GM12878 (cell line): ENCODE measurements at regions not wholly inside any gene's neighbourhood (a gene's known extent, or its start where the extent isn't known, plus 50 kb on each side); places are given as distances from the start of the nearest gene placed in this dataset.

Experiments
- ATAC-seq: fragments of 200-7000 bp; cut with Tn5 transposase; 3 replicates; pipeline ENCODE4 v1.9.1; 2020; ENCODE audit warnings: mild to moderate bottlenecking, moderate library complexity
- BruUV-seq: library from RNA; stranded (reverse); fragments of 400-500 nt; replicated peaks from 2 replicates; lab custom pipeline; 2021; lab: Mats Ljungman, UMichigan
- CTCF ChIA-PET: fragments of 300-600 bp; sonication (Branson Sonifier 250); formaldehyde crosslinking; extraction: SDS; loops from one replicate; lab custom pipeline; 2021; ENCODE audit warnings: inconsistent platforms; lab: Yijun Ruan, JAX
- POLR2A ChIA-PET: fragments of 350-600 bp; formaldehyde crosslinking; extraction: SDS; loops from one replicate; lab custom pipeline; 2021; ENCODE audit warnings: inconsistent platforms; lab: Charles Lee
- RAD21 ChIA-PET: fragments of 300-600 bp; sonication (Branson Sonifier 250); formaldehyde crosslinking; loops from one replicate; lab custom pipeline; 2023; ENCODE audit warnings: antibody characterized with exemption; ENCODE audit not compliant: unreplicated experiment; lab: Charles Lee
- SMC1A ChIA-PET: fragments of 300-600 bp; sonication (Branson Sonifier 250); formaldehyde crosslinking; loops from one replicate; lab custom pipeline; 2023; ENCODE audit not compliant: unreplicated experiment, uncharacterized antibody; lab: Charles Lee
- DNase-seq: peaks from one replicate; pipeline ENCODE4 v3.0.0-alpha.2; 2011; ENCODE audit warnings: low read depth, low spot score
- FAIRE-seq: peaks from 3 replicates; lab custom pipeline; 2011; peaks lifted over from hg19 to GRCh38; lab: Jason Lieb, UNC
- H2AFZ ChIP-seq: 2 replicates; pipeline ENCODE4 v1.6.0; 2011; ENCODE audit warnings: low read depth, low read length, control low read depth; ENCODE audit not compliant: control insufficient read depth
- H3K27ac ChIP-seq: 2 replicates; pipeline ENCODE4 v1.5.1; 2011; ENCODE audit warnings: control low read depth; ENCODE audit not compliant: control insufficient read depth, insufficient read depth
- H3K27me3 ChIP-seq, 2 experiments: replicated peaks in 1 of 2; 2 replicates each; pipeline versions ENCODE4 v1.6.0 to v1.6.1; 2011; ENCODE audit warnings: low read length in 1 of 2; ENCODE audit not compliant: control insufficient read depth in 2 of 2, insufficient read depth in 2 of 2
- H3K36me3 ChIP-seq, 2 experiments: 2 replicates each; pipeline ENCODE4 v1.5.1; 2011; ENCODE audit warnings: low read length in 1 of 2; ENCODE audit not compliant: control insufficient read depth in 2 of 2, insufficient read depth in 2 of 2
- H3K4me1 ChIP-seq: 2 replicates; pipeline ENCODE4 v1.6.1; 2011; ENCODE audit warnings: mild to moderate bottlenecking, low read length, moderate library complexity, mixed read lengths; ENCODE audit not compliant: control insufficient read depth, insufficient read depth
- H3K4me2 ChIP-seq: 2 replicates; pipeline ENCODE4 v1.6.0; 2011; ENCODE audit warnings: control low read depth; ENCODE audit not compliant: control insufficient read depth, insufficient read depth
- H3K4me3 ChIP-seq: fragments of 200-600 bp; sonication (generic); 2 replicates; pipeline ENCODE4 v1.5.1; 2016
- H3K79me2 ChIP-seq: 2 replicates; pipeline ENCODE4 v1.6.0; 2011; ENCODE audit warnings: low read length; ENCODE audit not compliant: control insufficient read depth, insufficient read depth
- H3K9ac ChIP-seq: 2 replicates; pipeline ENCODE4 v1.8.0; 2011; ENCODE audit warnings: low read length, control low read depth, mixed read lengths; ENCODE audit not compliant: control insufficient read depth, insufficient read depth
- H3K9me3 ChIP-seq: replicated peaks from 3 replicates; pipeline ENCODE4 v1.5.1; 2011; ENCODE audit warnings: mild to moderate bottlenecking, low read length; ENCODE audit not compliant: control insufficient read depth, insufficient read depth
- H4K20me1 ChIP-seq: 2 replicates; pipeline ENCODE4 v1.6.0; 2011; ENCODE audit not compliant: control insufficient read depth, insufficient read depth
- BRCA1 ChIP-seq: IDR thresholded peaks from 2 replicates; pipeline ENCODE4 v1.6.1; 2011; ENCODE audit warnings: low read depth, low read length, improper control_type of control experiment
- CHD2 ChIP-seq: IDR thresholded peaks from 2 replicates; pipeline ENCODE4 v1.6.1; 2011; ENCODE audit warnings: low read depth, low read length, improper control_type of control experiment, borderline replicate concordance
- CREB1 ChIP-seq: IDR thresholded peaks from 2 replicates; pipeline ENCODE4 v1.6.1; 2012; ENCODE audit warnings: low read depth, mild to moderate bottlenecking, inconsistent platforms
- CTCF ChIP-seq, 3 experiments: IDR thresholded peaks in 2 of 3; conservative IDR thresholded peaks in 1 of 3; 2 replicates each; pipeline ENCODE4 v1.5.1; 2011; ENCODE audit warnings: low read depth in 3 of 3, low read length in 3 of 3, mild to moderate bottlenecking in 3 of 3, control low read depth in 2 of 3, moderate library complexity in 2 of 3, inconsistent platforms in 1 of 3, mixed read lengths in 1 of 3; ENCODE audit not compliant: control insufficient read depth in 2 of 3, insufficient read depth in 1 of 3; ENCODE audit errors: extremely low read depth in 1 of 3
- HDAC2 ChIP-seq: fragments of 200-600 bp; sonication (generic); IDR thresholded peaks from 2 replicates; pipeline ENCODE4 v1.6.1; 2017
- MLLT1 ChIP-seq: fragments of 450-650 bp; IDR thresholded peaks from 2 replicates; pipeline ENCODE4 v1.6.1; 2016; ENCODE audit warnings: mild to moderate bottlenecking
- MYC ChIP-seq: IDR thresholded peaks from 2 replicates; pipeline ENCODE4 v1.6.1; 2011; ENCODE audit warnings: mild to moderate bottlenecking, low read length, moderate library complexity, inconsistent platforms; ENCODE audit not compliant: insufficient read depth, insufficient replicate concordance, insufficient read length, severe bottlenecking
- NR2C1 ChIP-seq: fragments of 450-650 bp; IDR thresholded peaks from 2 replicates; pipeline ENCODE4 v1.6.1; 2017; ENCODE audit warnings: antibody characterized with exemption, mild to moderate bottlenecking, moderate library complexity
- NR2C2 ChIP-seq: IDR thresholded peaks from 2 replicates; pipeline ENCODE4 v1.6.1; 2011; ENCODE audit warnings: borderline replicate concordance, low read depth; ENCODE audit not compliant: control insufficient read depth, insufficient read length
- POU2F2 ChIP-seq: IDR thresholded peaks from 3 replicates; pipeline ENCODE4 v1.6.1; 2011; ENCODE audit warnings: low read depth, mild to moderate bottlenecking, low read length, borderline replicate concordance
- SP1 ChIP-seq: IDR thresholded peaks from one replicate; pipeline ENCODE4 v1.6.1; 2011; ENCODE audit warnings: low read depth, low read length
- SUZ12 ChIP-seq: fragments of 200-600 bp; sonication (generic); IDR thresholded peaks from one replicate; pipeline ENCODE4 v1.6.1; 2018; ENCODE audit warnings: antibody characterized with exemption, mild to moderate bottlenecking; ENCODE audit not compliant: unreplicated experiment
- WGBS: methylation state at CpG from one replicate; pipeline ENCODE4 v1.1.6; 2016; ENCODE audit warnings: low lambda C conversion rate; ENCODE audit not compliant: insufficient replicate concordance, insufficient coverage; ENCODE audit errors: missing lambda C conversion rate; 5-methylcytosine and 5-hydroxymethylcytosine counted together
- in situ Hi-C: fragments of 300-500 bp; cut with MboI; formaldehyde crosslinking; loops from 9 replicates; pipeline ENCODE4 v1.14.3; 2018; ENCODE audit warnings: mixed read lengths
- intact Hi-C: fragments of 100-400 bp; cut with micrococcal nuclease; formaldehyde crosslinking; loops from one replicate; pipeline ENCODE4 v1.14.2; 2022; ENCODE audit not compliant: unreplicated experiment
- TF ChIP-seq, protein P1 (sequence below): fragments of 150-350 bp; IDR thresholded peaks from 2 replicates; pipeline ENCODE4 v1.6.1; 2016; ENCODE audit warnings: low read depth, low read length
- TF ChIP-seq, protein P2 (sequence below): fragments of 450-650 bp; IDR thresholded peaks from 2 replicates; pipeline ENCODE4 v1.6.1; 2017; ENCODE audit warnings: borderline replicate concordance
- TF ChIP-seq, protein P3 (sequence below): fragments of 450-650 bp; IDR thresholded peaks from 2 replicates; pipeline ENCODE4 v1.6.1; 2017; ENCODE audit warnings: mild to moderate bottlenecking

GRCh38 chr5:175242207-175242606, 201.8 kb downstream of the DRD1 start:
- WGBS, result 13% methylated on average over 5 of the region's 5 CpGs
- RAD21 ChIA-PET, result no interaction called here
- CTCF ChIA-PET, result no interaction called here
- TF ChIP-seq POU2F2 (no peak), CTCF (IDR thresholded peaks at IDR 0.05 in 2 of 3, conservative IDR thresholded peaks at IDR 0.05 in 1 of 3; ENCODE audit: control insufficient read depth in 2 of 3, extremely low read depth in 1 of 3, insufficient read depth in 1 of 3, low read depth in 3 of 3, low read length in 3 of 3) (no peak), MLLT1 (no peak), NR2C1 (no peak), BRCA1 (no peak), CREB1 (no peak), SUZ12 (no peak), HDAC2 (no peak), MYC (no peak), SP1 (no peak), NR2C2 (no peak), CHD2 (no peak)
- TF ChIP-seq, protein P1, sequence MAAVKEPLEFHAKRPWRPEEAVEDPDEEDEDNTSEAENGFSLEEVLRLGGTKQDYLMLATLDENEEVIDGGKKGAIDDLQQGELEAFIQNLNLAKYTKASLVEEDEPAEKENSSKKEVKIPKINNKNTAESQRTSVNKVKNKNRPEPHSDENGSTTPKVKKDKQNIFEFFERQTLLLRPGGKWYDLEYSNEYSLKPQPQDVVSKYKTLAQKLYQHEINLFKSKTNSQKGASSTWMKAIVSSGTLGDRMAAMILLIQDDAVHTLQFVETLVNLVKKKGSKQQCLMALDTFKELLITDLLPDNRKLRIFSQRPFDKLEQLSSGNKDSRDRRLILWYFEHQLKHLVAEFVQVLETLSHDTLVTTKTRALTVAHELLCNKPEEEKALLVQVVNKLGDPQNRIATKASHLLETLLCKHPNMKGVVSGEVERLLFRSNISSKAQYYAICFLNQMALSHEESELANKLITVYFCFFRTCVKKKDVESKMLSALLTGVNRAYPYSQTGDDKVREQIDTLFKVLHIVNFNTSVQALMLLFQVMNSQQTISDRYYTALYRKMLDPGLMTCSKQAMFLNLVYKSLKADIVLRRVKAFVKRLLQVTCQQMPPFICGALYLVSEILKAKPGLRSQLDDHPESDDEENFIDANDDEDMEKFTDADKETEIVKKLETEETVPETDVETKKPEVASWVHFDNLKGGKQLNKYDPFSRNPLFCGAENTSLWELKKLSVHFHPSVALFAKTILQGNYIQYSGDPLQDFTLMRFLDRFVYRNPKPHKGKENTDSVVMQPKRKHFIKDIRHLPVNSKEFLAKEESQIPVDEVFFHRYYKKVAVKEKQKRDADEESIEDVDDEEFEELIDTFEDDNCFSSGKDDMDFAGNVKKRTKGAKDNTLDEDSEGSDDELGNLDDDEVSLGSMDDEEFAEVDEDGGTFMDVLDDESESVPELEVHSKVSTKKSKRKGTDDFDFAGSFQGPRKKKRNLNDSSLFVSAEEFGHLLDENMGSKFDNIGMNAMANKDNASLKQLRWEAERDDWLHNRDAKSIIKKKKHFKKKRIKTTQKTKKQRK, result no peak
- TF ChIP-seq, protein P2, sequence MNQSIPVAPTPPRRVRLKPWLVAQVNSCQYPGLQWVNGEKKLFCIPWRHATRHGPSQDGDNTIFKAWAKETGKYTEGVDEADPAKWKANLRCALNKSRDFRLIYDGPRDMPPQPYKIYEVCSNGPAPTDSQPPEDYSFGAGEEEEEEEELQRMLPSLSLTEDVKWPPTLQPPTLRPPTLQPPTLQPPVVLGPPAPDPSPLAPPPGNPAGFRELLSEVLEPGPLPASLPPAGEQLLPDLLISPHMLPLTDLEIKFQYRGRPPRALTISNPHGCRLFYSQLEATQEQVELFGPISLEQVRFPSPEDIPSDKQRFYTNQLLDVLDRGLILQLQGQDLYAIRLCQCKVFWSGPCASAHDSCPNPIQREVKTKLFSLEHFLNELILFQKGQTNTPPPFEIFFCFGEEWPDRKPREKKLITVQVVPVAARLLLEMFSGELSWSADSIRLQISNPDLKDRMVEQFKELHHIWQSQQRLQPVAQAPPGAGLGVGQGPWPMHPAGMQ, result no peak
- TF ChIP-seq, protein P3, sequence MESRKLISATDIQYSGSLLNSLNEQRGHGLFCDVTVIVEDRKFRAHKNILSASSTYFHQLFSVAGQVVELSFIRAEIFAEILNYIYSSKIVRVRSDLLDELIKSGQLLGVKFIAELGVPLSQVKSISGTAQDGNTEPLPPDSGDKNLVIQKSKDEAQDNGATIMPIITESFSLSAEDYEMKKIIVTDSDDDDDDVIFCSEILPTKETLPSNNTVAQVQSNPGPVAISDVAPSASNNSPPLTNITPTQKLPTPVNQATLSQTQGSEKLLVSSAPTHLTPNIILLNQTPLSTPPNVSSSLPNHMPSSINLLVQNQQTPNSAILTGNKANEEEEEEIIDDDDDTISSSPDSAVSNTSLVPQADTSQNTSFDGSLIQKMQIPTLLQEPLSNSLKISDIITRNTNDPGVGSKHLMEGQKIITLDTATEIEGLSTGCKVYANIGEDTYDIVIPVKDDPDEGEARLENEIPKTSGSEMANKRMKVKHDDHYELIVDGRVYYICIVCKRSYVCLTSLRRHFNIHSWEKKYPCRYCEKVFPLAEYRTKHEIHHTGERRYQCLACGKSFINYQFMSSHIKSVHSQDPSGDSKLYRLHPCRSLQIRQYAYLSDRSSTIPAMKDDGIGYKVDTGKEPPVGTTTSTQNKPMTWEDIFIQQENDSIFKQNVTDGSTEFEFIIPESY, result no peak

More at GRCh38 chr5:175242207-175242606, 201.8 kb downstream of the DRD1 start:
- no peaks in the 10 kb centered on the region for H4K20me1 ChIP-seq
- ChIA-PET POLR2A (no interaction called here), SMC1A (interaction anchor here (1.2 kb wide), 1 partner anchor 19 kb away, joined by 3 read pairs; no protein-coding TSS in a partner anchor)
- no peak for DNase-seq
- no peaks in the 10 kb centered on the region for H3K79me2 ChIP-seq
- H3K4me3 ChIP-seq, result no peak overlapping the region
- H3K27me3 ChIP-seq, result no peaks in the 10 kb centered on the region; a peak in 2 of 4 replicates
- FAIRE-seq, result no peak
- H3K27ac ChIP-seq, result no peak overlapping the region
- H2AFZ ChIP-seq, result no peak overlapping the region
- no peaks in the 10 kb centered on the region for H3K4me1 ChIP-seq
- in situ Hi-C loops (no loop called here), intact Hi-C loops (no loop called here)
- no peak overlapping the region for H3K4me2 ChIP-seq
- BruUV-seq, result no TSS peak
- H3K36me3 ChIP-seq, result no peaks in the 10 kb centered on the region
- no peak for ATAC-seq
- H3K9ac ChIP-seq, result no peak overlapping the region
- H3K9me3 ChIP-seq, result no peaks in the 10 kb centered on the region
